HepG2 (cell line): ENCODE measurements at regions not wholly inside any gene's neighbourhood (a gene's known extent, or its start where the extent isn't known, plus 50 kb on each side); places are given as distances from the start of the nearest gene placed in this dataset.

Experiments used
- ATAC-seq: fragments of 200-7000 bp; cut with Tn5 transposase; 3 replicates; pipeline ENCODE4 v1.9.1; 2020; ENCODE audit warnings: mild to moderate bottlenecking, moderate library complexity
- BruUV-seq: library from RNA; stranded (reverse); fragments of 400-500 nt; replicated peaks from 2 replicates; lab custom pipeline; 2021; lab: Mats Ljungman, UMichigan
- CTCF ChIA-PET: fragments of 300-600 bp; formaldehyde crosslinking; extraction: SDS; loops from one replicate; lab custom pipeline; 2021; ENCODE audit warnings: low total read pairs, inconsistent platforms, low intra/inter-chr PET ratio; lab: Yijun Ruan, JAX
- POLR2A ChIA-PET: fragments of 350-600 bp; sonication (Branson Sonifier 250); formaldehyde crosslinking; loops from one replicate; lab custom pipeline; 2020; ENCODE audit warnings: antibody characterized with exemption, inconsistent platforms; lab: Yijun Ruan, JAX
- DNase-seq: peaks from one replicate; pipeline ENCODE4 v3.0.0-alpha.2; 2015; ENCODE audit warnings: low spot score
- FAIRE-seq: peaks from 3 replicates; lab custom pipeline; 2011; peaks lifted over from hg19 to GRCh38; lab: Jason Lieb, UNC
- H2AFZ ChIP-seq: one replicate; pipeline ENCODE4 v1.6.1; 2011; ENCODE audit warnings: low read length, inconsistent platforms
- H3K27ac ChIP-seq: fragments of 300-600 bp; 3 replicates; pipeline ENCODE4 v1.8.0; 2011; ENCODE audit warnings: mixed run types, mild to moderate bottlenecking, mixed read lengths, low read length, inconsistent platforms; ENCODE audit not compliant: insufficient read depth; ENCODE audit errors: extremely low read length
- H3K27me3 ChIP-seq, 2 experiments: fragments of 200-600 bp in 1 of 2; 2 replicates in 1 of 2; 3 replicates in 1 of 2; pipeline versions ENCODE4 v1.6.0 to v1.8.0; 2011; ENCODE audit warnings: low read length in 2 of 2, mild to moderate bottlenecking in 2 of 2, moderate library complexity in 2 of 2, inconsistent platforms in 1 of 2; ENCODE audit not compliant: insufficient read depth in 2 of 2, control insufficient read depth in 1 of 2
- H3K36me3 ChIP-seq, 2 experiments: fragments of 200-600 bp in 1 of 2; replicated peaks in 1 of 2; 2 replicates in 1 of 2; 3 replicates in 1 of 2; pipeline versions ENCODE4 v1.5.1 to v1.8.0; 2011; ENCODE audit warnings: low read length in 2 of 2, inconsistent platforms in 1 of 2; ENCODE audit not compliant: insufficient read depth in 2 of 2, control insufficient read depth in 1 of 2
- H3K4me1 ChIP-seq: 2 replicates; pipeline ENCODE4 v1.5.1; 2012; ENCODE audit warnings: low read length, inconsistent platforms; ENCODE audit not compliant: insufficient read depth
- H3K4me2 ChIP-seq: 2 replicates; pipeline ENCODE4 v1.6.0; 2011; ENCODE audit warnings: low read depth, low read length, inconsistent platforms
- H3K4me3 ChIP-seq, 3 experiments: fragments of 200-600 bp in 1 of 3; sonication (generic), shearing (Covaris generic) in 1 of 3; replicated peaks in 1 of 3; 2 replicates each; pipeline ENCODE4 v1.5.1; 2011 to 2016; ENCODE audit warnings: low read length in 3 of 3, inconsistent platforms in 2 of 3, low read depth in 2 of 3, mild to moderate bottlenecking in 2 of 3, control low read depth in 1 of 3, mixed read lengths in 1 of 3; ENCODE audit not compliant: insufficient read depth in 1 of 3
- H3K79me2 ChIP-seq: one replicate; pipeline ENCODE4 v1.6.1; 2011; ENCODE audit warnings: low read length, inconsistent platforms; ENCODE audit not compliant: insufficient read depth
- H3K9ac ChIP-seq: 2 replicates; pipeline ENCODE4 v1.6.0; 2011; ENCODE audit warnings: mild to moderate bottlenecking, low read depth, low read length, inconsistent platforms; ENCODE audit not compliant: insufficient read depth
- H3K9me3 ChIP-seq: 2 replicates; pipeline ENCODE4 v1.5.1; 2012; ENCODE audit warnings: mild to moderate bottlenecking, low read length
- H4K20me1 ChIP-seq: 2 replicates; pipeline ENCODE4 v1.6.0; 2011; ENCODE audit warnings: inconsistent platforms, mild to moderate bottlenecking, low read length, moderate library complexity; ENCODE audit not compliant: insufficient read depth
- AKAP8 ChIP-seq: sonication (generic); formaldehyde crosslinking; IDR thresholded peaks from 2 replicates; pipeline ENCODE4 v1.5.1; 2020; ENCODE audit warnings: mild to moderate bottlenecking, missing genetic modification reagents
- ATF3 ChIP-seq: sonication (generic); formaldehyde crosslinking; IDR thresholded peaks from 2 replicates; pipeline ENCODE4 v1.4.0; 2020; ENCODE audit warnings: missing genetic modification reagents
- CEBPB ChIP-seq: IDR thresholded peaks from 2 replicates; pipeline ENCODE4 v1.6.1; 2011; ENCODE audit warnings: low read depth, low read length, improper control_type of control experiment, borderline replicate concordance
- CREB1 ChIP-seq, 2 experiments: fragments of 450-650 bp in 1 of 2; IDR thresholded peaks; 2 replicates each; pipeline ENCODE4 v1.6.1; 2016 to 2017; ENCODE audit warnings: control low read depth in 1 of 2, mild to moderate bottlenecking in 1 of 2, missing compliant biosample characterization in 1 of 2, missing genetic modification characterization in 1 of 2
- GLI4 ChIP-seq: sonication (generic); formaldehyde crosslinking; IDR thresholded peaks from 2 replicates; pipeline ENCODE4 v1.5.1; 2020; ENCODE audit warnings: missing genetic modification reagents, mild to moderate bottlenecking, moderate library complexity, borderline replicate concordance
- JUNB ChIP-seq: sonication (generic); formaldehyde crosslinking; IDR thresholded peaks from 2 replicates; pipeline ENCODE4 v1.8.0; 2022; ENCODE audit warnings: missing genetic modification reagents, mild to moderate bottlenecking, borderline replicate concordance
- NFRKB ChIP-seq: fragments of 450-650 bp; IDR thresholded peaks from 2 replicates; pipeline ENCODE4 v1.6.1; 2017
- PAF1 ChIP-seq: IDR thresholded peaks from 2 replicates; pipeline ENCODE4 v1.6.1; 2016; ENCODE audit warnings: missing genetic modification reagents, missing compliant biosample characterization
- PRMT3 ChIP-seq: sonication (generic); formaldehyde crosslinking; IDR thresholded peaks from 2 replicates; pipeline ENCODE4 v1.8.1; 2022; ENCODE audit warnings: low read depth, mild to moderate bottlenecking, moderate library complexity, missing genetic modification reagents, borderline replicate concordance
- ZNF136 ChIP-seq: sonication (generic); formaldehyde crosslinking; IDR thresholded peaks from 2 replicates; pipeline ENCODE4 v1.8.1; 2022; ENCODE audit warnings: low read depth, mild to moderate bottlenecking, moderate library complexity, missing genetic modification reagents
- ZNF468 ChIP-seq: sonication (generic); formaldehyde crosslinking; IDR thresholded peaks from 2 replicates; pipeline ENCODE4 v1.8.0; 2022; ENCODE audit warnings: mild to moderate bottlenecking, moderate library complexity, missing genetic modification reagents
- ZNF691 ChIP-seq: sonication (generic); formaldehyde crosslinking; IDR thresholded peaks from 2 replicates; pipeline ENCODE4 v1.4.0; 2020; ENCODE audit warnings: missing genetic modification reagents, low read depth, mild to moderate bottlenecking, borderline replicate concordance
- ZSCAN29 ChIP-seq: sonication (generic); formaldehyde crosslinking; conservative IDR thresholded peaks from 2 replicates; pipeline ENCODE4 v1.4.0; 2020; ENCODE audit warnings: mild to moderate bottlenecking, missing genetic modification reagents
- ZSCAN9 ChIP-seq: IDR thresholded peaks from 2 replicates; pipeline ENCODE4 v1.6.1; 2016; ENCODE audit warnings: borderline replicate concordance
- WGBS: methylation state at CpG from one replicate; pipeline ENCODE4 v1.1.6; 2017; ENCODE audit warnings: low lambda C conversion rate; 5-methylcytosine and 5-hydroxymethylcytosine counted together
- in situ Hi-C: cut with HindIII; loops from 2 replicates; pipeline ENCODE4 v1.10.0; 2017; ENCODE audit warnings: low pct_unique_long_range_greater_than_20kb; ENCODE audit not compliant: extremely low pct_ligation_motif_present
- intact Hi-C: fragments of 100-400 bp; cut with micrococcal nuclease; formaldehyde crosslinking; loops from one replicate; pipeline ENCODE4 v1.10.0; 2022; ENCODE audit not compliant: unreplicated experiment
- TF ChIP-seq, protein P1 (sequence below): IDR thresholded peaks from 2 replicates; pipeline ENCODE4 v1.6.1; 2018; ENCODE audit warnings: missing genetic modification reagents, mild to moderate bottlenecking, missing compliant biosample characterization
- TF ChIP-seq, protein P2 (sequence below): sonication (generic); formaldehyde crosslinking; IDR thresholded peaks from 2 replicates; pipeline ENCODE4 v1.5.0; 2020; ENCODE audit warnings: mild to moderate bottlenecking, missing genetic modification reagents
- TF ChIP-seq, protein P3 (sequence below): sonication (generic); formaldehyde crosslinking; IDR thresholded peaks from 2 replicates; pipeline ENCODE4 v1.5.1; 2020; ENCODE audit warnings: missing genetic modification reagents, mild to moderate bottlenecking, borderline replicate concordance

- Histone ChIP-seq H3K36me3 (no peaks in the 10 kb centered on the region), H3K27ac (no peak overlapping the region), H3K27me3 (peaks cover 0 to 14% of the 10 kb centered on the region in 2 experiments; a peak in 1 of 5 replicates), H3K4me2 (no peak overlapping the region), H4K20me1 (no peaks in the 10 kb centered on the region), H3K4me3 (no peak overlapping the region), H3K9me3 (no peaks in the 10 kb centered on the region), H2AFZ (no peak overlapping the region), H3K4me1 (peaks cover 28% of the 10 kb centered on the region), H3K9ac (no peak overlapping the region), H3K79me2 (no peaks in the 10 kb centered on the region)
- CTCF ChIA-PET: no interaction called here
- in situ Hi-C loops (no loop called here), intact Hi-C loops (no loop called here)
- ATAC-seq (peak; percentile 75), DNase-seq (peak; percentile 60), FAIRE-seq (no peak)
- 4% methylated on average over 7 of the region's 9 CpGs for WGBS
- BruUV-seq: no TSS peak
- POLR2A ChIA-PET: no interaction called here
- TF ChIP-seq PAF1 (CRISPR knock-in tag): no peak
- TF ChIP-seq, protein P1, sequence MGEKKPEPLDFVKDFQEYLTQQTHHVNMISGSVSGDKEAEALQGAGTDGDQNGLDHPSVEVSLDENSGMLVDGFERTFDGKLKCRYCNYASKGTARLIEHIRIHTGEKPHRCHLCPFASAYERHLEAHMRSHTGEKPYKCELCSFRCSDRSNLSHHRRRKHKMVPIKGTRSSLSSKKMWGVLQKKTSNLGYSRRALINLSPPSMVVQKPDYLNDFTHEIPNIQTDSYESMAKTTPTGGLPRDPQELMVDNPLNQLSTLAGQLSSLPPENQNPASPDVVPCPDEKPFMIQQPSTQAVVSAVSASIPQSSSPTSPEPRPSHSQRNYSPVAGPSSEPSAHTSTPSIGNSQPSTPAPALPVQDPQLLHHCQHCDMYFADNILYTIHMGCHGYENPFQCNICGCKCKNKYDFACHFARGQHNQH: no peak
- no peak for TF ChIP-seq NFRKB
- TF ChIP-seq, protein P2, sequence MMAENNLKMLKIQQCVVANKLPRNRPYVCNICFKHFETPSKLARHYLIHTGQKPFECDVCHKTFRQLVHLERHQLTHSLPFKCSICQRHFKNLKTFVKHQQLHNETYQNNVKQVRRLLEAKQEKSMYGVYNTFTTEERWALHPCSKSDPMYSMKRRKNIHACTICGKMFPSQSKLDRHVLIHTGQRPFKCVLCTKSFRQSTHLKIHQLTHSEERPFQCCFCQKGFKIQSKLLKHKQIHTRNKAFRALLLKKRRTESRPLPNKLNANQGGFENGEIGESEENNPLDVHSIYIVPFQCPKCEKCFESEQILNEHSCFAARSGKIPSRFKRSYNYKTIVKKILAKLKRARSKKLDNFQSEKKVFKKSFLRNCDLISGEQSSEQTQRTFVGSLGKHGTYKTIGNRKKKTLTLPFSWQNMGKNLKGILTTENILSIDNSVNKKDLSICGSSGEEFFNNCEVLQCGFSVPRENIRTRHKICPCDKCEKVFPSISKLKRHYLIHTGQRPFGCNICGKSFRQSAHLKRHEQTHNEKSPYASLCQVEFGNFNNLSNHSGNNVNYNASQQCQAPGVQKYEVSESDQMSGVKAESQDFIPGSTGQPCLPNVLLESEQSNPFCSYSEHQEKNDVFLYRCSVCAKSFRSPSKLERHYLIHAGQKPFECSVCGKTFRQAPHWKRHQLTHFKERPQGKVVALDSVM (CRISPR knock-in tag): no peak
- peak; percentile 31; the same call in 1 of the 2 replicates for TF ChIP-seq JUNB (CRISPR knock-in tag)
- TF ChIP-seq ZNF691 (CRISPR knock-in tag): no peak
- TF ChIP-seq, protein P3, sequence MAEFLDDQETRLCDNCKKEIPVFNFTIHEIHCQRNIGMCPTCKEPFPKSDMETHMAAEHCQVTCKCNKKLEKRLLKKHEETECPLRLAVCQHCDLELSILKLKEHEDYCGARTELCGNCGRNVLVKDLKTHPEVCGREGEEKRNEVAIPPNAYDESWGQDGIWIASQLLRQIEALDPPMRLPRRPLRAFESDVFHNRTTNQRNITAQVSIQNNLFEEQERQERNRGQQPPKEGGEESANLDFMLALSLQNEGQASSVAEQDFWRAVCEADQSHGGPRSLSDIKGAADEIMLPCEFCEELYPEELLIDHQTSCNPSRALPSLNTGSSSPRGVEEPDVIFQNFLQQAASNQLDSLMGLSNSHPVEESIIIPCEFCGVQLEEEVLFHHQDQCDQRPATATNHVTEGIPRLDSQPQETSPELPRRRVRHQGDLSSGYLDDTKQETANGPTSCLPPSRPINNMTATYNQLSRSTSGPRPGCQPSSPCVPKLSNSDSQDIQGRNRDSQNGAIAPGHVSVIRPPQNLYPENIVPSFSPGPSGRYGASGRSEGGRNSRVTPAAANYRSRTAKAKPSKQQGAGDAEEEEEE (CRISPR knock-in tag): no peak
- TF ChIP-seq ZNF136: no peak
- TF ChIP-seq ZSCAN9 (CRISPR knock-in tag): no peak
- no peak for TF ChIP-seq AKAP8 (CRISPR knock-in tag)
- TF ChIP-seq PRMT3 (CRISPR knock-in tag): no peak
- TF ChIP-seq CEBPB: 0 out of 2 replicates have a peak, but pooled peaks have one; percentile 12
- TF ChIP-seq ZSCAN29 (CRISPR knock-in tag): no peak
- no peak for TF ChIP-seq ZNF468 (CRISPR knock-in tag)
- no peak for TF ChIP-seq GLI4 (CRISPR knock-in tag)
- peak; percentile 67 for TF ChIP-seq CREB1 (IDR thresholded peaks at IDR 0.05)
- no peak for TF ChIP-seq CREB1 (CRISPR knock-in tag; IDR thresholded peaks at IDR 0.05)
- TF ChIP-seq ATF3: peak; percentile 66
Measured at GRCh38 chr11:130636722-130637464, 188.4 kb downstream of the ADAMTS15 start.
